HCT116 (cell line): ENCODE measurements at regions not wholly inside any gene's neighbourhood (a gene's known extent, or its start where the extent isn't known, plus 50 kb on each side); places are given as distances from the start of the nearest gene placed in this dataset.
"Not testable (repeated sequence)": the region's sequence is repeated elsewhere in the genome, so short reads cannot be mapped to it uniquely, and the experiment has no call there.

ENCODE experiments used
- ATAC-seq: fragments of 200-7000 bp; cut with Tn5 transposase; 2 replicates; pipeline ENCODE4 v1.9.1; 2020; ENCODE audit warnings: mild to moderate bottlenecking, moderate library complexity
- BruUV-seq: library from RNA; stranded (reverse); fragments of 400-500 nt; replicated peaks from 2 replicates; lab custom pipeline; 2021; lab: Mats Ljungman, UMichigan
- CTCF ChIA-PET: fragments of 300-600 bp; sonication (Branson Sonifier 250); formaldehyde crosslinking; loops from one replicate; lab custom pipeline; 2021; ENCODE audit warnings: antibody characterized with exemption; lab: Charles Lee
- POLR2A ChIA-PET: fragments of 300-600, 350-600 bp; sonication (Branson Sonifier 250); formaldehyde crosslinking; loops from one replicate; lab custom pipeline; 2021; ENCODE audit warnings: antibody characterized with exemption; lab: Charles Lee
- RAD21 ChIA-PET, 2 experiments: fragments of 300-600 bp; sonication (Branson Sonifier 250); formaldehyde crosslinking; loops; one replicate each; lab custom pipeline; 2023; ENCODE audit warnings: low total read pairs in 2 of 2; ENCODE audit not compliant: uncharacterized antibody in 2 of 2, unreplicated experiment in 2 of 2, low non-redundant PET in 1 of 2; lab: Charles Lee
- DNase-seq: peaks from one replicate; pipeline ENCODE4 v3.0.0-alpha.2; 2010; ENCODE audit warnings: low read depth, low spot score
- H2AFZ ChIP-seq: fragments of 200-600 bp; shearing (Covaris generic), sonication (generic); 2 replicates; pipeline ENCODE4 v1.6.1; 2017; ENCODE audit warnings: low read depth, mixed run types, mixed read lengths, antibody characterized with exemption, low read length; ENCODE audit not compliant: poor library complexity, severe bottlenecking
- H3K27ac ChIP-seq: 2 replicates; pipeline ENCODE4 v1.5.1; 2012; ENCODE audit warnings: low read depth, low read length
- H3K27me3 ChIP-seq: fragments of 200-600 bp; sonication (generic); 2 replicates; pipeline ENCODE4 v1.6.1; 2016; ENCODE audit warnings: mixed run types, low read length, mixed read lengths; ENCODE audit not compliant: insufficient read depth
- H3K36me3 ChIP-seq, 2 experiments: fragments of 200-500 bp in 1 of 2; fragments of 200-600 bp in 1 of 2; sonication (Bioruptor generic) in 1 of 2; sonication (generic) in 1 of 2; 2 replicates each; pipeline versions ENCODE4 v1.5.1 to v1.6.1; 2014 to 2016; ENCODE audit warnings: low read length in 2 of 2, inconsistent platforms in 1 of 2, mixed read lengths in 1 of 2, mixed run types in 1 of 2; ENCODE audit not compliant: insufficient read depth in 2 of 2, control insufficient read depth in 1 of 2
- H3K4me1 ChIP-seq, 2 experiments: fragments of 200-600 bp in 1 of 2; sonication (generic) in 1 of 2; 2 replicates each; pipeline versions ENCODE4 v1.5.1 to v1.6.1; 2012 to 2017; ENCODE audit warnings: low read length in 2 of 2, inconsistent platforms in 1 of 2, mild to moderate bottlenecking in 1 of 2, mixed read lengths in 1 of 2, mixed run types in 1 of 2, moderate library complexity in 1 of 2; ENCODE audit not compliant: insufficient read depth in 2 of 2, control insufficient read depth in 1 of 2
- H3K4me2 ChIP-seq: fragments of 200-600 bp; sonication (generic); 2 replicates; pipeline ENCODE4 v1.6.1; 2017; ENCODE audit warnings: mixed run types, low read length, mixed read lengths
- H3K4me3 ChIP-seq, 2 experiments: fragments of 200-600 bp in 1 of 2; sonication (generic) in 1 of 2; replicated peaks in 1 of 2; 2 replicates each; pipeline ENCODE4 v1.5.1; 2011 to 2016; ENCODE audit warnings: low read length in 2 of 2, control low read depth in 1 of 2, low read depth in 1 of 2, mild to moderate bottlenecking in 1 of 2, mixed read lengths in 1 of 2, mixed run types in 1 of 2
- H3K79me2 ChIP-seq: fragments of 200-600 bp; sonication (generic); 2 replicates; pipeline ENCODE4 v1.6.1; 2017; ENCODE audit warnings: mild to moderate bottlenecking, mixed run types, low read length, moderate library complexity, mixed read lengths; ENCODE audit not compliant: insufficient read depth
- H3K9ac ChIP-seq: fragments of 200-600 bp; sonication (generic); 2 replicates; pipeline ENCODE4 v1.6.1; 2016; ENCODE audit warnings: low read length, mixed read lengths
- H3K9me2 ChIP-seq: fragments of 200-600 bp; sonication (generic), shearing (Covaris generic); 2 replicates; pipeline ENCODE4 v1.6.1; 2017; ENCODE audit warnings: mixed run types, mild to moderate bottlenecking, moderate library complexity; ENCODE audit not compliant: insufficient read depth
- H3K9me3 ChIP-seq, 2 experiments: fragments of 200-500 bp in 1 of 2; fragments of 200-600 bp in 1 of 2; sonication (Bioruptor generic) in 1 of 2; sonication (generic) in 1 of 2; 2 replicates each; pipeline ENCODE4 v1.6.1; 2014 to 2017; ENCODE audit warnings: low read length in 2 of 2, mixed read lengths in 2 of 2, inconsistent platforms in 1 of 2, low read depth in 1 of 2, mild to moderate bottlenecking in 1 of 2, mixed run types in 1 of 2, moderate library complexity in 1 of 2; ENCODE audit not compliant: control insufficient read depth in 1 of 2, insufficient read depth in 1 of 2
- H4K20me1 ChIP-seq: fragments of 200-600 bp; sonication (generic), shearing (Covaris generic); 2 replicates; pipeline ENCODE4 v1.6.1; 2017; ENCODE audit warnings: mixed run types, mild to moderate bottlenecking, moderate library complexity; ENCODE audit not compliant: insufficient read depth
- CEBPB ChIP-seq: IDR thresholded peaks from 2 replicates; pipeline ENCODE4 v1.6.1; 2012; ENCODE audit warnings: low read depth
- EZH2phosphoT487 ChIP-seq: fragments of 200-600 bp; IDR thresholded peaks from 2 replicates; pipeline ENCODE4 v1.6.1; 2018; ENCODE audit warnings: antibody characterized with exemption, borderline replicate concordance
- JUND ChIP-seq: IDR thresholded peaks from 2 replicates; pipeline ENCODE4 v1.6.1; 2012
- POLR2AphosphoS5 ChIP-seq: IDR thresholded peaks from 2 replicates; pipeline ENCODE4 v1.6.1; 2011; ENCODE audit warnings: mild to moderate bottlenecking, low read depth, low read length, moderate library complexity
- ZNF274 ChIP-seq: fragments of 200-500 bp; sonication (Bioruptor generic); IDR thresholded peaks from 2 replicates; pipeline ENCODE4 v1.6.1; 2014; ENCODE audit warnings: mild to moderate bottlenecking, low read depth, low read length, inconsistent platforms
- intact Hi-C: fragments of 100-400 bp; cut with micrococcal nuclease; formaldehyde crosslinking; loops from 2 replicates; pipeline ENCODE4 v1.10.0; 2022

GRCh38 chr14:105636935-105637334, 110.6 kb downstream of the TMEM121 start:
- Histone ChIP-seq H3K79me2 (no peaks in the 10 kb centered on the region), H3K4me2 (no peak overlapping the region), H3K4me3 (no peak overlapping the region), H3K9me3 (peaks cover 3% of the 10 kb centered on the region in 2 experiments; a peak in 2 of 4 replicates), H4K20me1 (no peaks in the 10 kb centered on the region), H3K9ac (no peak overlapping the region), H3K36me3 (no peaks in the 10 kb centered on the region), H3K27ac (no peak overlapping the region), H3K4me1 (no peaks in the 10 kb centered on the region), H2AFZ (no peak overlapping the region), H3K9me2 (no peaks in the 10 kb centered on the region), H3K27me3 (no peaks in the 10 kb centered on the region)
- DNase-seq = no peak
- CTCF ChIA-PET = no interaction called here
- RAD21 ChIA-PET = no interaction called here
- TF ChIP-seq JUND (no peak), CEBPB (no peak), EZH2phosphoT487 (no peak), ZNF274 (no peak), POLR2AphosphoS5 (no peak)
- no peak for ATAC-seq
- BruUV-seq = no TSS peak
- POLR2A ChIA-PET = no interaction called here
- intact Hi-C loops = no loop called here

- H3K9me3 ChIP-seq, BruUV-seq, RAD21 ChIA-PET, H2AFZ ChIP-seq, POLR2A ChIA-PET, H3K9ac ChIP-seq, H3K4me1 ChIP-seq, CTCF ChIA-PET, H3K79me2 ChIP-seq, ATAC-seq, H3K36me3 ChIP-seq, H3K27me3 ChIP-seq, intact Hi-C loops, H4K20me1 ChIP-seq, H3K4me2 ChIP-seq, H3K27ac ChIP-seq, H3K9me2 ChIP-seq, H3K4me3 ChIP-seq, DNase-seq: not testable (repeated sequence)
These were observed 111.0 kb downstream of the TMEM121 start for GRCh38 chr14:105637345-105637744.

GRCh38 chr14:105639969-105640931, 113.9 kb downstream of the TMEM121 start:
- RAD21 ChIA-PET = not testable (repeated sequence)

More at GRCh38 chr14:105639969-105640931, 113.9 kb downstream of the TMEM121 start:
- POLR2A ChIA-PET, DNase-seq, BruUV-seq, H3K9me2 ChIP-seq, ATAC-seq, H3K9ac ChIP-seq, H4K20me1 ChIP-seq, CTCF ChIA-PET, H2AFZ ChIP-seq, H3K4me2 ChIP-seq, intact Hi-C loops, H3K27ac ChIP-seq, H3K36me3 ChIP-seq, H3K4me1 ChIP-seq, H3K79me2 ChIP-seq, H3K27me3 ChIP-seq, H3K9me3 ChIP-seq, H3K4me3 ChIP-seq: not testable (repeated sequence)
